Liver (tissue), 3 donors: ENCODE measurements at regions not wholly inside any gene's neighbourhood (a gene's known extent, or its start where the extent isn't known, plus 50 kb on each side); places are given as distances from the start of the nearest gene placed in this dataset.

Source experiments
- CTCF ChIP-seq: fragments of 150-350 bp; IDR thresholded peaks from 2 replicates; pipeline ENCODE4 v1.5.1; 2017; ENCODE audit warnings: improper control_type of control experiment, low read depth, low read length; ENCODE audit not compliant: missing input control
- GABPA ChIP-seq, 2 donors: IDR thresholded peaks in 1 of 2; conservative IDR thresholded peaks in 1 of 2; 2 replicates each; pipeline ENCODE4 v1.6.1; 2016; ENCODE audit warnings: antibody characterized with exemption in 2 of 2, mild to moderate bottlenecking in 1 of 2, moderate library complexity in 1 of 2
- JUND ChIP-seq, 2 donors: IDR thresholded peaks; 2 replicates each; pipeline ENCODE4 v1.6.1; 2016; ENCODE audit warnings: antibody characterized with exemption in 2 of 2
- RAD21 ChIP-seq, 2 donors: IDR thresholded peaks; 2 replicates each; pipeline ENCODE4 v1.6.1; 2016; ENCODE audit warnings: antibody characterized with exemption in 2 of 2, mild to moderate bottlenecking in 2 of 2
- TAF1 ChIP-seq: conservative IDR thresholded peaks from 2 replicates; pipeline ENCODE4 v1.6.1; 2016; ENCODE audit warnings: antibody characterized with exemption, mild to moderate bottlenecking
- YY1 ChIP-seq: IDR thresholded peaks from 2 replicates; pipeline ENCODE4 v1.6.1; 2016; ENCODE audit warnings: antibody characterized with exemption, mild to moderate bottlenecking
- donor health status: healthy.
- donor health status: healthy.

GRCh38 chr2:120873958-120874887 is 138.6 kb downstream of the GLI2 start:
- no peak for TF ChIP-seq CTCF
- TF ChIP-seq GABPA (IDR thresholded peaks at IDR 0.05 in 1 of 2, conservative IDR thresholded peaks at IDR 0.05 in 1 of 2): no peak
- TF ChIP-seq RAD21 (IDR thresholded peaks at IDR 0.05): no peak
- no peak for TF ChIP-seq TAF1
- no peak for TF ChIP-seq YY1
- no peak for TF ChIP-seq JUND (IDR thresholded peaks at IDR 0.05)
